Prostate gland (tissue), 2 donors: ENCODE measurements at regions not wholly inside any gene's neighbourhood (a gene's known extent, or its start where the extent isn't known, plus 50 kb on each side); places are given as distances from the start of the nearest gene placed in this dataset.

Source experiments
- DNase-seq: peaks from one replicate; pipeline ENCODE4 v3.0.0-alpha.2; 2019; ENCODE audit warnings: low spot score
- H3K27ac ChIP-seq, 2 donors: fragments of 200-600 bp; sonication (generic); 2 replicates each; pipeline ENCODE4 v1.5.1; 2017 to 2019
- H3K27me3 ChIP-seq: fragments of 200-600 bp; sonication (generic); replicated peaks from 2 replicates; pipeline ENCODE4 v1.5.1; 2019; ENCODE audit not compliant: insufficient read depth
- H3K36me3 ChIP-seq, 2 donors: fragments of 200-600 bp; sonication (generic); 1 replicate in 1 of 2; 2 replicates in 1 of 2; pipeline versions ENCODE4 v1.5.1 to v1.8.1; 2017 to 2019
- H3K4me1 ChIP-seq: fragments of 200-600 bp; sonication (generic); replicated peaks from 2 replicates; pipeline ENCODE4 v1.5.1; 2019
- H3K4me3 ChIP-seq, 2 donors: fragments of 200-600 bp; sonication (generic); 2 replicates each; pipeline ENCODE4 v1.5.1; 2017 to 2019
- H3K9me3 ChIP-seq: fragments of 200-600 bp; sonication (generic); 2 replicates; pipeline ENCODE4 v1.5.1; 2017
- CTCF ChIP-seq, 4 experiments: fragments of 200-600 bp in 2 of 4; fragments of 450-650 bp in 2 of 4; sonication (generic) in 2 of 4; IDR thresholded peaks; 1 replicate in 3 of 4; 2 replicates in 1 of 4; pipeline ENCODE4 v1.5.1; 2016 to 2019; ENCODE audit warnings: antibody characterized with exemption in 4 of 4, mild to moderate bottlenecking in 2 of 4, moderate library complexity in 2 of 4
- POLR2A ChIP-seq: fragments of 450-650 bp; IDR thresholded peaks from one replicate; pipeline ENCODE4 v1.6.1; 2016; ENCODE audit warnings: antibody characterized with exemption, mild to moderate bottlenecking
- POLR2AphosphoS5 ChIP-seq: sonication (generic); formaldehyde crosslinking; IDR thresholded peaks from one replicate; pipeline ENCODE4 v1.6.1; 2017; ENCODE audit warnings: antibody characterized with exemption
- WGBS: methylation state at CpG from one replicate; pipeline ENCODE4 v1.1.5; 2018; 5-methylcytosine and 5-hydroxymethylcytosine counted together
- intact Hi-C: fragments of 100-400 bp; cut with DNase I; formaldehyde crosslinking; loops from one replicate; pipeline ENCODE4 v1.14.2; 2022

DNA sequence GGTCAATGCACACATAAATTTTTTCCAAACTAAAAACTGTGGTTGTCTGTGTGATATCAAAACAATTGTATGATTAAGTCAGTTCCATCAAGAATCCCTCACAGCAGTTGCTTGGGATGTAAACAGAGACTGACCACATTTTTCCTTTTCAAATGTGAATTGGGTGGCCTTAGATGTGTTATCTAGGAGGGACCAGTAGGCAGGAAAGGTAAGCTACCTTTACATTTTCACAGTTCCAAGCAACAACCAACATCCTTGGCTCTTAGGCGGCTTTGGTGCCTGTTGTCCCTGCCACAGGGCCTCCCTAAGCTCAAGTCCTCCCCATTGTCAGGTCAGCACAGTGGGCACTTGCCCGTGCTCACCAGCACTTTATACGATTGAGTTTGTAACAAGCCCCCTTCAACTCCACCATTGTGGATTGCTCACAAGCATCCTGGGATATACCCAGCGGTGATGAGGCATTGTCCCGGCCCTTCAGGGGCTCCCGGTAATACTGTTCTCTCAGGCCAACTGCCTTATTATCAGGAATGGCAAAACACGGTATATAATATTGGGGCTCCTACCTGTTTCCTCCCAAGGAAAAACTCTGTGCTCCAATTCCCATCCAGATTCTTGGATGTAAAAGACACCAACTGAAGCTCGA lies 114.9 kb upstream of the ANKRD1 start:
- WGBS: 95% methylated on average over 8 of the region's 8 CpGs
- TF ChIP-seq CTCF (IDR thresholded peaks at IDR 0.05): no peak
- TF ChIP-seq POLR2AphosphoS5: no peak
- no peak for TF ChIP-seq POLR2A
- Histone ChIP-seq H3K27me3 (no peaks in the 10 kb centered on the region), H3K4me3 (no peak overlapping the region), H3K9me3 (no peaks in the 10 kb centered on the region), H3K36me3 (no peaks in the 10 kb centered on the region), H3K4me1 (no peaks in the 10 kb centered on the region), H3K27ac (no peak overlapping the region)
- no peak for DNase-seq
- intact Hi-C loops: no loop called here

- no peak overlapping the region for H3K27ac ChIP-seq
- no peak for DNase-seq
- no peaks in the 10 kb centered on the region for H3K36me3 ChIP-seq
- TF ChIP-seq CTCF (IDR thresholded peaks at IDR 0.05): no peak
- no peak for TF ChIP-seq POLR2AphosphoS5
- TF ChIP-seq POLR2A: no peak
- no peaks in the 10 kb centered on the region for H3K27me3 ChIP-seq
- intact Hi-C loops: no loop called here
- H3K4me1 ChIP-seq: no peaks in the 10 kb centered on the region
- H3K9me3 ChIP-seq: no peaks in the 10 kb centered on the region
- 98% methylated on average over 2 of the region's 2 CpGs for WGBS
- no peak overlapping the region for H3K4me3 ChIP-seq
These were observed 116.0 kb upstream of the ANKRD1 start for GRCh38 chr10:91036807-91037411.

DNA sequence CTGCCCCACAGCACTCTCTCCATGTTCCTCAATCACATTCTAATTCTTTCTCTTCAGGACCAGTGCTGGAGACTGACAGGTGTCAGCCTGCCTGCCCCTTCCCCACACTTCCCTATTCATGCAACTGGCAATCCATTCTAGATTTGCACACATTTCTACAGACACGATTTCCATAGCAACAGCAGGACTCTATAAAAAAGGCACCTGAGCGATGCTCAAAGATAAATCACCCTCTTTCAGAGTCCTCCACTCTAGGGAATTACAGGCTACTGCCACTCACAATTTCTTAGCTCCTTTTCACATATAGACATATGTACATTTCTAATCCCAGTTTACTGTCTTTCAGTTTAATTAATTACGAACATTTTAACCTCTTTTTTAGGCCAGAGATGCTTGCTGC lies 118.1 kb upstream of the ANKRD1 start:
- no peaks in the 10 kb centered on the region for H3K36me3 ChIP-seq
- H3K27ac ChIP-seq: no peak overlapping the region
- TF ChIP-seq POLR2A (no peak), POLR2AphosphoS5 (no peak), CTCF (IDR thresholded peaks at IDR 0.05) (no peak)
- no peaks in the 10 kb centered on the region for H3K9me3 ChIP-seq
- no peaks in the 10 kb centered on the region for H3K27me3 ChIP-seq
- intact Hi-C loops: no loop called here
- WGBS: 56% methylated on average over 3 of the region's 3 CpGs
- DNase-seq: no peak
- no peaks in the 10 kb centered on the region for H3K4me1 ChIP-seq
- no peak overlapping the region for H3K4me3 ChIP-seq

DNA sequence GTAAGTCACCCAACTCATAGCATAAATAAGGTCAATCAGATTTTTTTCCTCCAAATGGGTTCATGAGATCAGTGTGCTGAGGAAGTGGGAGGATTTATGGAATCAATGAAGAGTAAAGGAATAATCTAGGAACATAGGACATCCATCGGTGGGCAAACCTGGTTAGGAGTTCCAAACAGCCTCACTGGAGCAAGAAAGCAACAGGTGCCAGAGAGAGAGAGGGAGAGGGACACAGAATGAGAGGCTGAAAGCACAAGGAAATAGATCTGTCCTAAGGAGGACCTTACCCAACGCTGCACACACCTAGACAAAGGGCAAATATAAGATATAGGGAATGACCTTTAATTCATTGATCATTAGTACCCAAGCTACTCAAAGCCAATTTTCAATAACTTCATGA lies 119.5 kb upstream of the ANKRD1 start:
- intact Hi-C loops: loop anchor here (5.0 kb wide), 1 partner anchor 207 kb away; no protein-coding TSS in a partner anchor
- H3K27ac ChIP-seq: no peak overlapping the region
- no peaks in the 10 kb centered on the region for H3K9me3 ChIP-seq
- 94% methylated on average over 2 of the region's 2 CpGs for WGBS
- TF ChIP-seq CTCF (IDR thresholded peaks at IDR 0.05): no peak
- TF ChIP-seq POLR2AphosphoS5: no peak
- TF ChIP-seq POLR2A: no peak
- DNase-seq: no peak
- H3K27me3 ChIP-seq: no peaks in the 10 kb centered on the region
- no peaks in the 10 kb centered on the region for H3K4me1 ChIP-seq
- H3K4me3 ChIP-seq: no peak overlapping the region
- no peaks in the 10 kb centered on the region for H3K36me3 ChIP-seq

DNA sequence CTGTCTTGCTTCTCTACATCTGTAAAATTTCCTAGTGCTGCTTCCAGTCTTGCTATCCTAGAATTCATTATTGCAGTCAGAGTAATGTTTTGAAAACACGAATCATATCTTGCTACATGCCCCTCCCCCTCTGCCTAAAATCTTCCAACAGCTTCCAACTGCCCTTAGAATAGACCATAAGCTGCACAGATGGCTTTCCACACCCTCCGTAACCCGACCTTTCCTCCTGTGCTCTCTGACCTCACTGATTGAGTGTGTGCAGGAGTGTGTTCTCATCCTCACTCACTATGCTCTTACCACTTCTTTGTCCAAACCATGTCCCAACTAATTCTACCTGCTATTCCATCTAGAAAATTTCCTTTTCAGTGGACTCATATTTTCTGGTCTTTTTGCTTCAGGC lies 121.2 kb upstream of the ANKRD1 start:
- Histone ChIP-seq H3K36me3 (no peaks in the 10 kb centered on the region), H3K27ac (no peak overlapping the region), H3K4me3 (no peak overlapping the region), H3K9me3 (no peaks in the 10 kb centered on the region), H3K4me1 (no peaks in the 10 kb centered on the region), H3K27me3 (no peaks in the 10 kb centered on the region)
- intact Hi-C loops: loop anchor here (5.0 kb wide), 1 partner anchor 205 kb away; no protein-coding TSS in a partner anchor
- no peak for DNase-seq
- WGBS: 81% methylated on average over 3 of the region's 3 CpGs
- TF ChIP-seq CTCF (IDR thresholded peaks at IDR 0.05) (no peak), POLR2AphosphoS5 (no peak), POLR2A (no peak)
